Activated CD4-positive, alpha-beta T cell treated with anti-CD3 and anti-CD28 coated beads, Interleukin-2, amount 50 U/mL, for 16 hours (primary cell): ENCODE measurements at regions not wholly inside any gene's neighbourhood (a gene's known extent, or its start where the extent isn't known, plus 50 kb on each side); places are given as distances from the start of the nearest gene placed in this dataset.
"Not testable (repeated sequence)": the region's sequence is repeated elsewhere in the genome, so short reads cannot be mapped to it uniquely, and the experiment has no call there.

Source experiments
- DNase-seq: peaks from one replicate; pipeline ENCODE4 v3.0.0-alpha.2; 2020

DNA sequence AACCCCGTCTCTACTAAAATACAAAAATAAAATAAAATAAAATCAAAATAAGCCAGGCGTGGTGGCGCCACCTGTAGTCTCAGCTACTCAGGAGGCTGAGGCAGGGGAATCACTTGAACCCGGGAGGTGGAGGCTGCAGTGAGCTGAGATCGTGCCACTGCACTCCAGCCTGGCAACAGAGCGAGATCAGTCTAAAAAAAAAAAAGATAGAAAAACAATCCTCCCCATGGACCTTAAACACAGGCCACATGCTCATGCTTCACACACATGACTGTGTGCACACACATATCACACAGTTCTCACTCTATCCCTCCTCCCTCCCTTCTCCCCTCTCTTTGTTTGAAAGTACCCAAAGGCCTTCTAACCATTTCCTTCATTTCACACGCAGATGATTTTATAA, 667.6 kb downstream of the UQCRFS1 start:
- DNase-seq = not testable (repeated sequence)

DNA sequence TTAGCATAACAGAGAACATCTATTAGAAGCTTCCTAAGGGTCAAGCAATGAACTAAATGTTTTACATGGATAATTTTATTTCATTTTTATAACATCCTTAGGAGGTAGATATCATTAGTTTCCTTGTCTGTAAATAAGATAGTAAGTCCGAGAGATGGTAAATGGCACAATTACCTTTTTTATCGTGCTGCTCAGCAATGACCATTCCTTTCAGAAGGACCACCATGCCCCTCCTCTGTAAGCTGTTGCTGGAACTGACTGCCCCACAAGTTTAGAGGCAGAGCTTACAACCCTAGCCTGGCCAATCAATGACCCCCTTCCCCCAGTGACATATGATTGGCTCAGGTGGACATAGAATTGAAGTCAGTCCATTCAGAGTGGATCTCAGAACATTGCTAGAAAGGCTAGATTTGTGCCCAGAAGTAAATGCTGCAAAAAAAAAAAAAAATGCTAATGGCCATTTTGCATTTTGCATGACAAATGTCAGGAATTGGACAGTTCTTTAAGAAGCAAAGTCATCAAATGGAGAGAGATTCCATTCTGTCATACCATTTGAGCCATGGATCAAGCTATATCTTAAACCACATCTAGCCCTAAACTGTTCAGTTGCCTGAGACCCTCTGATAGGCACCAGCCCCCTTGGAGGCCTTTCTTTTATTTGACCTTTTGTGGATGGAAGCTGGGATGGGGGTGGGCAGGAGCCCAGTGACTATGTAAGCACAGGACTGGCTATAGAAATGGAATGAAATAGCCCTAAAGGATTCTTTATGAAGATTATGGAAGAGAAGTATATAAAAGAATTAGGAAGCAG, 668.3 kb downstream of the UQCRFS1 start:
- DNase-seq = no peak

DNA sequence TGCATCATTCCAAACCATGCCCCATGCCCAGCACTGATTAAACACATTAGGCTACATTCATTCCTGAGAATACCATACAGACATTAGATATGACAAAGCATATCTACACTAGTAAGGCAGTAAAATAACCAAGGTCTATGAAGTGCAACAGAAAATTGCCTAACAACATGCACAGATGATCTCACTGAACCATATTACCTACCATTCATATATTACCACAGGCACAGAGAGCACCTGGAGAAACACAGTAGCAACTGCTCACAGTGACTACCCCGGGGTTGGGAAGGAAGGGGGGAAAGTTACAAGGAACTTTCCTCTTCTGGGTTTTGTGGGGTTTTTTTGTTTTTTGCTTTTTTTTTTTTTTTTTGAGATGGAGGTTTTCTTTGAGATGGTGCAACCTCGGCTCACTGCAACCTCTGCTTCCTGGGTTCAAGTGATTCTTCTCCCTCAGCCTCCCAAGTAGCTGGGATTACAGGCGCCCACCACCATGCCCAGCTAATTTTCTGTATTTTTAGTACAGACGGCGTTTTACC, 669.6 kb downstream of the UQCRFS1 start:
- DNase-seq = no peak

DNA sequence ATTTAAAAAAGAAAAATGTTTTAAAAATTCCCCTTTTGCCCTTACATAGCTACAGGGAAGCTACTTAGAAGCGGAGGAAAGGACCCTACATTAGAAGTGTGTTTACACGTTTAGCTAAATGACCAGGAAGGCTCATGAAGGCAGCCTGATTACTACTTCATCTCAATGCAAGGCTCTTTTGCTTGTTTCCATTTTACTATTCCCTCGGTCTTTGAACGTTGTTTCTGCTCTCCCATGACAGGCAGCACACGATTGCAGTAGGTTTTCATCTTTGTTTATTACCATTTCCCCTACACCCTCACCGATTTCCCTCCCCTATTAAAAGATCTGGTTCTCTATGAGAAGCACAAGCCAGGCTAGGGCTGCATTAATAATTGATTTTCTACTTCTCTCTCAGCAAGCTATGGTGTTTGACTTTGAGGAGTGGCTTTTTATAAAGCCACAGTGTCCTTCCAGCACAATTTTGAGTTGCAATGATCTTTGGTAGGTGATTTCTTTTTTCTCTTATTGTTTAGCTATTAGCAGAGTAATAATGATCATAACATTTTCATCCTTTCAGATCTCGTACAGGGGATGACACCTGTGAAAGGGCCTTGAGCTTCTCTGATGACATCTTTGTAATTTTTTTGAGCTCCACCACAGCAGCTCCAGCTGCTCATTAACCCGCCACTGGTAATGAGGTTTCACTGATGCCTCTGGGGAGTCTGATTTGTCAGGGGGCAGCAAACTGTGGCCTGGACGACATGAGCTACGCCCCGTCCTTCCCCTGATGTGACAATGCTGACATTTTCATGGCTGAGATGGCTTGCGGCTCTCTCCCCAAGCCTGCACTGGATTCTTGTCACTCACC, 670.3 kb downstream of the UQCRFS1 start:
- DNase-seq = no peak

DNA sequence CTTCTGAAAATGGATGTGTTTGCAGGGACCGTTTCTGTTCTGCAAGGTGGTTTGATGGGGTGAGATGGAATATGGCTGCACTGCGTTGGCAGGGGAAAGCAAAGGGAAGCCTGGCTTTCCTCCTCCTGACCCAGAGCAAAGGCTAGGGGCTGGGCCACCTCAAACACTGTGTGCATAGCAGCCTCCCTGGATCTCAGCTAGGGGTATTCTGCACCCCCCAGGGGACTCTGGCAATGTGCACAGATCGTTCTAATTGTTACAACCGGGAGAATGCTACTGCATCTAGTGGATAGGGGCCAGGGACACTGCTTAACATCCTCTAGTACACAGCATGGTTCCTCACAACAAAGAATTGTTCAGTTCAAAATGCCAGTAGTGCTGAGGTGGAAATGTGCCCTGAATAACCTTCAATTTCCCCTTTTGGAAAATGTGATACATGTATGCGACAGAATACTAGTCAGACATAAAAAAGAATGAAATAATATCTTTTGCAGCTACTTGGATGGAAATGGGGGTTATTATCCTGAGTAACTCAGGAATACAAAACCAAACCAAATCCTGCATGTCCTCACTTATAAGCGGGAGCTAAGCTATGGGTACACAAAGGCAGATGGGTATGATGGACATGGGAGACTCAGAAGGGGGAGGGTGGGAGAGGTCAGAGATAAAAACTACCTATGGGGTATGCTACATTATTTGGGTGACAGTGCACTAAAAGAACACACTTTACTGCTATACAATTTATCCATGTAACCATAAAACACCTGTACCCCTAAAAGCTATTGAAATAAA, 671.2 kb downstream of the UQCRFS1 start:
- no peak for DNase-seq

DNA sequence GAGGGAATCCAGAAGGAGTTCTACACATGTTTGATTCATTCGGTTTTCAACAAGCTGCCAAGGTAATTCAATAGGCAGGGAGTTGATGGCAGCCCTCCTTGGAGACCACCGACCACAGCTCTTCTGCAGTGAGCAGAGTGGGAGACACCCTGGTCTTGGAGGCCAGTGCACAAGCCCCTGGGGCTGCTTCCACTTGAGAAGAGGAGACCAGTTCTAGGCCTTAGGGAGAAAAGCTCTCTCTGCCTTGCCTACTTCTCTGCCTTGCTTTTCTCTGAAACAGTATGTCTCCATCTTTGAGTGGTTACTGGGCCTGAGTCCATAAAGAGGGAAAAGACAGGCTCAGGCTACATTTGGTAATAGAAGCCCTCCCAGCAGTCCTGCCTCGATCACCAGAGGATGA, 671.9 kb downstream of the UQCRFS1 start:
- no peak for DNase-seq

DNA sequence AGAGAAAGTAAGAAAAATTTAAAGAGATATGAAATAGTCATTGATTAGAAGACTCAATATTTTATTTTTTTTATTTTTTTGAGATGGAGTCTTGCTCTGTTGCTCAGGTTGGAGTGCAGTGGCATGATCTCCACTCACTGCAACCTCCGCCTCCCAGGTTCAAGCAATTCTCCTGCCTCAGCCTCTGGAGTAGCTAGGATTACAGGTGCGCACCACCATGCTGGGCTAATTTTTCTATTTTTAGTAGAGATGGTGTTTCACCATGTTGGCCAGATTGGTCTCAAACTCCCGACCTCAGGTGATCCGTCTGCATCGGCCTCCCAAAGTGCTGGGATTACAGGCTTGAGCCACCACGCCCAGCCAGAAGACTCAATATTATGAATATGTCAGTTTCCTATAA, 672.6 kb downstream of the UQCRFS1 start:
- DNase-seq = not testable (repeated sequence)

DNA sequence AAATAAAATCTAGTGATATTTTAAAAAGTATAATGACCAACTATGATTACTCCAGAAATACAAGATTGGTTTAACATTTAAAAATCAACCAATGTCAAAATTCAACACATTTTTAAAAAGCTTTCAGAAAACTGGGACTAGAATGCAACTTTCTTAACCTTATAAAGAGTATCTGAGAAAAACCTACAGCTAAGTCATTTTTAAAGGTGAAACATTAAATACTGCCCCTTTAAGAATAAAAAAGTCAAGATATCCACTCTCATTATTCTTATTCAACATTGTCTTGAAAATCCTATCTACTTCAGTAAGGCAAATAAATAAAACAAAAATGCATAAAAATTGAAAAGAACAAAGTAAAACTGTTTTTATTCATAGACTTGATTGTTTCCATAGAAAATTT, 673.2 kb downstream of the UQCRFS1 start:
- DNase-seq = no peak

DNA sequence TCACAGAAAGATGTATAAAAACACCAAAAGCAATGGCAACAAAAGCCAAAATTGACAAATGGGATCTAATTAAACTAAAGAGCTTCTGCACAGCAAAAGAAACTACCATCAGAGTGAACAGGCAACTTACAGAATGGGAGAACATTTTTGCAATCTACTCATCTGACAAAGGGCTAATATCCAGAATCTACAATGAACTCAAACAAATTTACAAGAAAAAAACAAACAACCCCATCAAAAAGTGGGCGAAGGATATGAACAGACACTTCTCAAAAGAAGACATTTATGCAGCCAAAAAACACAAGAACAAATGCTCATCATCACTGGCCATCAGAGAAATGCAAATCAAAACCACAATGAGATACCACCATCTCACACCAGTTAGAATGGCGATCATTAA, 674.4 kb downstream of the UQCRFS1 start:
- not testable (repeated sequence) for DNase-seq

DNA sequence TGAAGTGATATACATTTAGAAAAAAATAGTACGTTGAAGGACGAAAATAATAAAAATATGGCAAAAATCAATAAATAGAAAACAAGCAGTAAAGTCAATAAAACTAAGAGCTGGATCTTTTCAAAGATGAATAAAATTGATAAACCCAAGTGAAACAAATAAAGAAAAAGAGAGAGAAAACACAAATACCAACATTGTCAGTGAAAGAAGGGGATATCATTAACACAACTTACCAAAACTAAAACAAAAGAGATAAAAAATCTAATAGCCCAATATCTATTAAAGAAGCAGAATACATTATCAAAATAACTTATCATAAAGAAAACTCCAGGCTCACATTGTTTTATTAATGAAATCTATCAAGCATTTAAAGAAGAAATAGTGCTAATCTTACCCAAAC, 675.1 kb downstream of the UQCRFS1 start:
- no peak for DNase-seq

DNA sequence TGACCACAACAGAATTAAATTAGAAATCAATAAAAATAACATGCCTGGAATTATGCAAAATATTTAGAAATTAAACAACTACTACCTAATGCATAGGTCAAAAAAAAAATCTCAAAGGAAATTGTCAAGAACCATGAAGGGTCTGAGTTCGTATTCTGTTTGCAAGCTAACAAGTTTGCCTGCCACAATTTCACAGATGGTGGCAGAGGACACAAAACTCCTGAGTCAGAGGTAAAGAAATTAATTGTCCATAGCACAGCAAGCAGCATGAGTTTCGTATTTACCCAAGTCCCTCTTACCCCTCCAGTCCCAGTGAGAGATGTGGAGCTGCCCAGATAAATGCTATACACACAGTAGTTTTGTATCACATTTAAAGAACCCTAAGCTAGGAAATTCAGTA, 675.9 kb downstream of the UQCRFS1 start:
- DNase-seq = no peak

DNA sequence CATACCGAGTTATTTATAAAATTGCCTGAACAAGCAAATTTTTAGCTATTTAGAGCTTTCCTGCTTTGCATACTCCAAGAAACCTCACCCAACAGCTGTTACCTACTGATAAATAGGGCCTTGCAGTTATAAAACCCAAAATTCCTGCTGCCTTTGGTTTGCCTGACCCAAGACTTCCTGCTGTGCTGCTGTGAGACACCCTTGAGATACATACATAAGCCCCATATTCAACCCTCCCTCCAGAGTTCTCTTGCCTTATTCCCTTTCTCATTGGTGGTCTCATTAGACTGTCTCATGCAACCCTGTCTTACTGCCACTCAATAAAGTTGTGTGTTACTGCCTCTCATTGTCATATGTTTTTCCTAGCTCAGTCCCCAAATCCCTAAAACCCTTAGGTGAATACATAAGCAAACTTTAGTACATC, 677.6 kb downstream of the UQCRFS1 start:
- DNase-seq = no peak

DNA sequence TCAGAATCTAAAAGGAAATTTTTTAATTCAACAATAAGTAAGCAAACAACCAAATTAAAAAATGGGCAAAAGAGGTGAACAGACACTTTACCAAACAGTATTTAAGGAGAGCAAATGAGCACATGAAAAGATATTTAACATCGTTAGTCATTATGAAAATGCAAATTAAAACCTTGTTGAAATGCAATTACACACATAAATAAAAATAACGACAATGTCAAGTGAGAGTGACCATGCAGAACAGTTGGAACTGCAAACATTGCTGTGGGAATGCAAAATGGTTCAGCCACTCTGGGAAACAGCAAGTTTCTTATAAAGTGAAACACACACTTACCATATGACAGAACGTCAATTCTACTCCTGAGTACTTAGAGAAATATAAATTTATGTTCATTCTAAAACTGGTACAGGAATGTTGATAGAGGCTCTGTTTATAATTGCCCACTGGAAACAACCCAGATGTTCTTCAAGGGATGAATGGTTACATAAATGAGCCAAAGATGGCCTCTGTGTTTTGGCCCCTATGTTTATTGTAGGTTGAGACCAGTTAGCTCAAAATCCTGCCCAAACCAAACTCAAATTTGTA, 678.1 kb downstream of the UQCRFS1 start:
- no peak for DNase-seq

DNA sequence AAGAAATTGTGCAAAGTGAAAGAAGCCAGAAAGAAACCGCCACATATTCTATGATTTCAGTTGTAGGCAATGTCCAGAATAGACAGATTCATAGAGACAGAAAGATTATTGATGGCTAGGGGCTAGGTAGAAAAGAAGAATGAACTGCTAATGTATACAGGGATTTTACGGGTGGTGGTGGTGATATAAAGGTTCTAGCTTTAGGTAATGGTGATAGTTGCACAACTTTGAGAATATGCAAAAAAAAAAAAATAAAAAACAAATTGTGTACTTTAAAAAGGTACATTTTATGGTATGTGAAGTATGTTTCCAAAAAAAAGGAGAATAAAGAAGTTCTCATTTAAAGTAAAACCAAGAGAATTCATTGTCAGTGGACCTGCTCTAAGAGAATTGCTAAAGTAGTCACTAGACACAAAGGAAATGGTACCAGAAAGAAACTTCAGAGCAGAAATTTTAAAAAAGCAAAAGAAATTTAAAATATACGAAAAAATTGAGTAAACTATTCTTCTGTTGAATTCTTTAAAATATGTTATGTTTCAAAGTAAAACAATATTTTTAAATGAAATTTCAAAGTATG, 680.1 kb downstream of the UQCRFS1 start:
- DNase-seq = no peak

DNA sequence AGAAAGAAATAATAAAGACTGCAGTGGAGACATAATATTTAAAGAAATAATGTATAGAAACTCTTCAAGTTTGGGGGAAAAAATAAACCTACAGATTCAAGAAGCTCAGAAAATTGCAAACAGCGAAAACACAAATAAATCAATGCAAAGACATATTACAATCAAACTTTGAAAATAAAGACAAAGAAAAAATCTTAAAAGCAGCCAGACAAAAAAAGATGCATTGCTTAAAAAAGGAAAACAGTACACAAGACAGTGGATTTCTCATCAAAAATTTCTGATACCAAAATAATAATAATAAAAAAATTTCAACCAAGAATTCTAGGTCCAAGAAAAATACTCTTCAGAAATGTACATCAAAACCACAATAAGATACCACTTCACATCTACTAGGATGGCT, 681.0 kb downstream of the UQCRFS1 start:
- no peak for DNase-seq

DNA sequence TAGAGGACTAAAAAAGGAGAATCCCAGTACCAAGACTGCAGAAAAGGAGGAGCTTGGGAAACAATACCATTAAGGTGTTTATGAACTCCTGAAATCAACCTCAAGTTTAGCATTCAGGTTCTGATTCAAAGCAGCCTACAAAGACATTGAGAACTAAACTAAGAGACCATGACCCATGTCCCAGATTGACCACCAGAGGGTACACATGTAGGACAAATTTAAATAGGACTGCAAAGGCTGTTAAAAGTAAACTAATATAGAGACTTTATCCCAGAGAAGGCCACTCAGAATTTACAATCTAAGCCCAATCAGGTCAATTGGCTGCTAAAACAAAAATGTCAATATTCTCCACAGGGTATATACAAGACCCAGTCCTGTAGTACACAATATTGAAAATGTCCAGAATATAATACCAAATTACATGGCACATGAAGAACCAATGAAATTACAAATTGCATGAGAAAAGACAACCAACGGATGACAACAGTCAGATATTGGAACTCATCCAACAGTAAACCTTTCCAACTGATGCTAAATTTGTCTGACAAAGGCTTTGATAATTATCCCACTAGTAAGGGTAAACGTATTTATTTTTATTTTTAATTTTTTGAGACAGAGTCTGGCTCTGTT, 682.4 kb downstream of the UQCRFS1 start:
- DNase-seq = no peak

DNA sequence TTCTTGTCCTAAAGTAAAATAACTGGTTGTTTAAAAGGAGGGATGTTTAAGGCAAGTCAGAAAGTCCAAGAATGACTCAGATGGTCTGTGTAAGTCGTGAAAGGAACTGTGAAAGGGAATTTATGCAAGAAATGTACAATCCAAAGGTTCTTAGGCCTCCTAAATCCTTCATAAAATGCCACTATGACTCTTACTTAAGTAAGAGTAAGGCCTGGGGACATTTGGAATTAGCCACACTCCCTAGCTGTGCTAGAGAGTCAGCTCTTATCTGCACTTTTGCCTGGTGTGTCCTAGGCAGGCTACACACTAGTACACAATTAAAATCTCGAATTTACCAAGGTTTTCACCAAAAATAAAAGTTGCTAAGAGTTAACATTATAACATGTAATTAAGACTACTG, 686.9 kb downstream of the UQCRFS1 start:
- DNase-seq = no peak

DNA sequence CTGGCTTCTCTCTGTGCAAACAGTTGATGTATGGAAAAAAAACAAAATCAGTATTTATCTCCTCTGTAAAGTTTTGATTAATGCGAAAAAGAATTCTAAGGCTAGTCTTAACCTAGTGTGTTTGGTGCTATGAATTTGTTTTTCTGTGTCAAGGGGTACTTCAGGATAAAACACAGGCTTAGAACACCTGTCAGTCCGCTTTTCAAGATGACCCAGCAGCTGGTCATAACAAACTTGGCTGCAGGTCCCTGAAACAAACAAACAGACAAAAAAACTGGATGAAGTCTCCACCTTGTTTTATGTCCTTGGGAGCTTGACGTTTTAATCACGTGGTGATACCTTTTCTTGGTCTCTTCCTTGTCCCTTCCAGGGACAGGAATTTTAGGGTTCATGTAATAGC, 689.3 kb downstream of the UQCRFS1 start:
- DNase-seq = no peak

DNA sequence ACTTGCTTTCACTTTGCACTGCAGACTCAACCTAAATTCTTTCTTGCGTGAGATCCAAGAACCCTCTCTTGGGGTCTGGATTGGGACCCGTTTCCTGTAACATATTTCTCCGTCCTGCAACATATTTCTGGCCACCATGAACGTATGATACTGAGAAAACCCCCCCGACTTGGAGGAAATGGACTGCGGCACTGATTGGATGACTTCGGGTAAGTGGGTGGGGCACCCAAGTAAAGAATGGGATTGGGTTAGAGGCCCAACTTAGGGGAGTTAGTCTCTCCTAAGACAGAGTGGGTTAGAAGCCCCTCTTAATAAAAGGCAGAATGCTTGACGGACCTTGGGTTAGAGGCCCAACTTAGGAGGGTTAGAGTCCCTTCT, 690.4 kb downstream of the UQCRFS1 start:
- no peak for DNase-seq

DNA sequence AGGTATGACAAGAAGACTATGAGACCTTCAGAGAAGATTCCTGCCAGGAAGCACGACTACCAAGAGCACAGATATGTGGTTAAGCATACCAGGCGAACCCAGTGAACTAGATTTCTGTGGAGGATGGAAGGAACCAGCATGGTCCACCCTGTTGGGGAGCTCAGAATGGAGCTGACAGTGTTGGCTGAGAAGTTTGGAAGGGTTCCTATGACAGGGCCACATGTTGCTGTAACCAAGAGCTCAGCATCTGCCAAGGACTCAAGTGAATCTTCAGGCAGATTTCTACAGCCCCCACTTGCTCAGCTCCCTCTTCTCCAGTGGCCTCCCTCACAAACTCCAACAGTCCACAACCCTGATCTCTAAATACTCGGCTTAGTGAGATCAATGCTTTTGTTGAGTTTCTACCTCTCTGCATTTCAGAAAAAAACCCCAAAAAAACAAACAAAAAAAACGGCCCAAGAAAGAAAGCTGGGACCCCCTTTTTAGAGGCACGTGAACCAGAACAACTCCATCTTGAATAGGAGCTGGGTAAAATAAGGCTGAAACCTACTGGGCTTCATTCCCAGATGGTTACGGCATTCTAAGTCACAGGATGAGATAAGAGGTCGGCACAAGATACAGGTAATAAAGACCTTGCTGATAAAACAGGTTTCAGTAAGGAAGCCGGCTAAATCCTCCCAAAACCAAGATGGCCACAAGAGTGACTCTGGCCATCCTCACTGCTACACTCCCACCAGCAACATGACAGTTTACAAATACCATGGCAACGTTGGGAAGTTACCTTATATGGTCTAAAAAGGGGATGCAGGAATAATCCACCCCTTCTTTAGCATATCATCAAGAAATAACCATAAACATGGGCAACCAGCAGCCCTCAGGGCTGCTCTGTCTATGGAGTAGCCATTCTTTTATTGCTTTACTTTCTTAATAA, 691.1 kb downstream of the UQCRFS1 start:
- no peak for DNase-seq
